PC-9 (cell line): ENCODE measurements at regions not wholly inside any gene's neighbourhood (a gene's known extent, or its start where the extent isn't known, plus 50 kb on each side); places are given as distances from the start of the nearest gene placed in this dataset.

Source experiments
- CTCF ChIP-seq: fragments of 200-600 bp; sonication (generic); conservative IDR thresholded peaks from 2 replicates; pipeline ENCODE4 v1.6.1; 2017; ENCODE audit warnings: mixed run types, antibody characterized with exemption, mild to moderate bottlenecking, moderate library complexity
- EZH2 ChIP-seq: fragments of 200-600 bp; sonication (generic); IDR thresholded peaks from 2 replicates; pipeline ENCODE4 v1.8.0; 2017; ENCODE audit warnings: antibody characterized with exemption, low read depth

GRCh38 chr7:153022475-153023193 lies 263.1 kb downstream of the ACTR3B start:
- no peak for TF ChIP-seq CTCF
- TF ChIP-seq EZH2, result no peak
